ENCODE measurements at regions not wholly inside any gene's neighbourhood (a gene's known extent, or its start where the extent isn't known, plus 50 kb on each side); places are given as distances from the start of the nearest gene placed in this dataset.

DNA sequence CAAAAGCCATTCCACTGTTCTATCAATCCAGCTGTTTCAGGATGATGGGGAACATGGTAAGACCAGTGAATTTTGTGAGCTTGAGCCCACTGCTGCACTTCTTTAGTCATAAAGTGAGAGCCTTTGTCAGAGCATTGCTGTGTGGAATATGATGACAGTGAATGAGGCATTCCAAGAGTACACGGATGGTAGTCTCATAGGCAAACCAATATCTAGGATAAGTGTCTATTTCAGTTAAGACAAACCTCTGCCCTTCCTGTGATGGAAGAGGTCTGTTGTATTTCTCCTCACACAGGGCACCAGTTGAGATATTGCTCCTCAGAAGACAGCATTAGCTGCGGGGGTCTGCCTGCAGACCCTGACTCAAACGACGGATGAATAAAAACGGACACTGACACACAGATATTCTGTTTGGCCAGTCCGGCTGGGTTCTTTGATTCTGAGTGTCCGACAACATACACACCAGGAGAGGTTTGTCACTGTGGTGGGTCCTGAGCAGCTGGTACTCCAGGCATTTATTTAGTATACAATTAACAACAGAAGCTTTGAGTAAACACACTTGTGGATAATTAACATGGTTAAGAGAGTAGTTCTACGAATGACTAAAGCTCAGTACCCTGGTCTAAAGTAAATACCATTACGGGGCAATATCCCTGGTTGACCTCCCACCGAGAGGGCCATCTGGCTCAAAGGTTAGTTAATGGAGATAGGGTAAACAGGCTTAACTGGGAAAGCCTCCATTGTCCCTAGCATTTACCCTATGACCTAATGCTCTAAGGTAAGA is 121.7 kb downstream of the ZNF280B start:
- ATAC-seq (no peak), DNase-seq (ENCODE audit: missing footprints) (no peak)
- intact Hi-C loops (cut with DNase I): no loop called here

DNA sequence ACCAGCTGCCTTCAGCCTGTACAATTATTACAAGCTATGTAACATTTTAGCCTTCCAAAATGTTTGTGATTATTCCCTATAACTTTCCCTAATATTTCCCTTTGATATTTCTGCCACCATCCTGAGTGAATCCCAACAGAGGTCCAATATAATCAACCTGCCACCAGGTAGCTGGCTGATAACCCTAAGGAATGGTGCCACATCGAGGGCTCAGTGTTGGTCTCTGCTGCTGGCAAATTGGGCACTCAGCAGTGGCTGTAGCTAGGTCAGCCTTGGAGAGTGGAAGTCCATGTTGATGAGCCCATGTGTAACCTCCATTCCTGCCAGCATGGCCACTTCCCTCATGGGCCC is 121.2 kb downstream of the ZNF280B start:
- ATAC-seq: no peak

DNA sequence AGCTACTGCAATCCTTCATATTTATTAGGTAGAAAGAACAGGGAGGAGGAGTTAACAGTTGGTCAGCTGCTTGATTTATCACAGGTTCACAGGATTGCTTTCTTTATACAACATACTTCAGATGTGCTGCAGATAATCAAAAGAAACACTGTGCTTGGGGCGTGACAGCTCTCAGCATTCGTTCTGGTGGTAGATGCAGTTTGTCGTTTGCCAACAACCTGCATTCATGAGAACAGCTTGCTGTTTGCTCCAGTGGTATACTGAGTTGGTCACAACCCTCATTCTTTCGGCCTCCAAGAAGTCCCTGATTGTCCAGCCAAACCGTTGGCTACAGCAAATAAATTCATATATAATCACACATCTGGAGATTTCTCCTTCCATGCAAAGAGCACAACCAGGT is 120.5 kb downstream of the ZNF280B start:
- intact Hi-C loops (cut with DNase I): no loop called here
- DNase-seq (ENCODE audit: missing footprints) (no peak), ATAC-seq (no peak)

More for the DNA sequence above, 121.2 kb downstream of the ZNF280B start:
- no peak for DNase-seq (ENCODE audit: missing footprints)
- intact Hi-C loops (cut with DNase I): no loop called here

DNA sequence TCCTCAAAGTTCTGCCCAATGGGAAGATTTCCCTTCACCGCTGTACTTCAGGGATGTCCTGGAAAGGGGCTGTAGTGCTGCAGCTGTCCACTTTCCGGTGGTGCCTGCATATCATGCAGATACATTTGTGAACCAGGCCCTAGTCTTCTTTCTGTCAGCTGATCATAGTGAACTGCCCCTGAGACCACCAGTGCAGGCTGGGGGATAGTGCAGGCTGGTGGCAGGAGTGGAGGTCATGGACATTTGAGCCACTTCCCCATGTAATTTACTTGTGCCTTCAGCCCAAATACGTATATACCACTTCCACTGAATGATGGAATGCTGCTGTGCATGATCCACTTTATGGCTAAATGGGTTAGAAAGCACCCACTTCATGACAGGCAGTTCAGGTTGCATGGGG is 120.0 kb downstream of the ZNF280B start:
- intact Hi-C loops (cut with DNase I): no loop called here
- no peak for ATAC-seq
- DNase-seq (ENCODE audit: missing footprints): no peak

DNA sequence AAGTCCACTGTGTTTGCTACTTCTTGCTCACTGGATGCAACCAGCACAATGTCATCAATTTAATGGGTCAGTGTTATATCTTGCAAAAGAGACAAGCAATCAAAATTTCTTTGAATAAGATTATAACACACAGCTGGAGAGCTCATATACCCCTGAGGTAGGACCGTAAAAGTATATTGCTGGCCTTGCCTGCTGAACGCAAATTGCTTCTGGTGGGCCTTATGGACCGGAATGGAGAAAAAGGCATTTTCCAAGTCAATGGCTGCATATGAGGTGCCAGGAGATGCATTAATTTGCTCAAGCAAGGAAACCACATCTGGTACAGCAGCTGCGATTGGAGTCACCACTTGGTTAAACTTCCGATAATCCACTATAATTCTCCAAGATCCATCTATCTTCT is 119.1 kb downstream of the ZNF280B start:
- intact Hi-C loops (cut with DNase I): no loop called here
- DNase-seq (ENCODE audit: missing footprints): no peak
- no peak for ATAC-seq

DNA sequence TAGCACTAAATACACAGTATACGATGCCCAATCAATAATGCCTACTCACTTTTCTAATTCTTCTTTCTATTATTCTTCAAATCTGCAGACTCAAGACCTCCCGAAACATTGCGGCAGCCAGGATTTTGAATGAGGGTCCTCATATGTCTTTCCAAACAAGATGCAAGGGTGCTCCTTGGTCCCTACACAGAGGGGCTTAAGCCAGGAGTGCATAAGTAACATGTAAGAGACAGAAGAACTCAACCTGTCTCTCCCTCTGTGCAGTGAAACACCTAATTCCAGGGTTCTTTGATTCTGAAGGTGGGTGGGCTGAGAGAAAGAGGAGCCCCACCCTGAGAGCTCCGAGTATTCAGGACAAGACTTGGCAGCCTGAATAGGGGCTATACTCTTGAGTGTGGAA is 117.6 kb downstream of the ZNF280B start:
- ATAC-seq: no peak
- intact Hi-C loops (cut with DNase I): no loop called here
- no peak for DNase-seq (ENCODE audit: missing footprints)

DNA sequence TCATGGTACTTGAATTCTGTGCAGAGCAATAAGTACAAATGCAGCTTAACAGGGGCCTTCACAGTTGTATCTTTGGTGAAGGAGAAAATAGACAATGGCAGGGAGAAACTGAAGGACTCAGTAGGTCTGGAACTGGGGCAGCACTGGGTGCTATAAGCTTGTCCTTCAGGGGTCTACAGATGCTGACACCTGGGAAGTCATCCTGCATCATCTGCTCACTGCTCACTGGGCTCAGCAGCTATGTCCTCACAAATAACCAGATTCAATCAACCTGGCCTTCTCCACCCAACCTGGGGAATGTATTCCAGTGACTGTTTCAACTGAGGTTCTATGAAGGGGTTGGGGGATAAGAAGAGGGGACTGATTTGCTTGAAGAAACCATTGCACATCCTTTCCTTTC is 117.0 kb downstream of the ZNF280B start:
- intact Hi-C loops (cut with DNase I): no loop called here
- ATAC-seq (no peak), DNase-seq (ENCODE audit: missing footprints) (no peak)

DNA sequence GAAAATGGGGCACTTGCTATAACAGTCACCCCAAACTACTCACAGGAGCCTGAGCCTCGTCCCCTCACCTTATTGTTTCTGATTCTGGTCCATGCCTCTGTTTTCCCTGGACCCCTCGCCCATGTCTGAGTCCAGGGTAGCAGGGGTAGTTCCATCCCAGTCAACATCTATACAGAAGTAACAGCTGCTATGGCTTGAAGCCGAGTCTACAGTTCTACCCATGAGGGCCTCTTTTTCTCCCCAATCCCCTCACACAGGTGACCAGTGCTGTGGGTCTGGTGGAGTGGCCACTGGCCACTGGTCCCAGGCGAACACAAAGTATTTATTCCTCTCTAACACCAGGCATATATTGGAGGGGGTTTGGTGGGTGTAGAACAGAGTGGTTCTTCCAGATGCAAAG is 116.4 kb downstream of the ZNF280B start:
- no peak for ATAC-seq
- intact Hi-C loops (cut with DNase I): no loop called here
- DNase-seq (ENCODE audit: missing footprints): no peak

DNA sequence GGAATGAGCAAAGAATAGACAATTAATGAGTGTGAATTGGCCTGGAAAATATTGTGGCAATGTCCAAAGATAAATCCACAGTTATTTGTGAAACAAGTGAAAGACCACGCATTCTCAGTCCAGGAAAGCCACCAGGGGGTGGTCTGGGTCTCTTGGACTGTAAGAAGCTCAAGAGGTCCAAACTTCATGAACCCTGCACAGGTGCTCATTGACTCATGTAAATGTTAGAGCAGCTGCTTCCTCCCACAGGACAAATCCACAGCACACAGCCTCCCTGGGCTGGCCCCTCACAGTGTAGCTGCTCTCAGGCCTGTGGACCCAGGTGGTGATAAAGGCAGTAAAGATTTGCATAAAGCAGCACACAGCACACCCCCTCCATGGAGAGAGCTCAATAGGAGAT is 114.0 kb downstream of the ZNF280B start:
- DNase-seq (ENCODE audit: missing footprints) (no peak), ATAC-seq (no peak)
- intact Hi-C loops (cut with DNase I): no loop called here

DNA sequence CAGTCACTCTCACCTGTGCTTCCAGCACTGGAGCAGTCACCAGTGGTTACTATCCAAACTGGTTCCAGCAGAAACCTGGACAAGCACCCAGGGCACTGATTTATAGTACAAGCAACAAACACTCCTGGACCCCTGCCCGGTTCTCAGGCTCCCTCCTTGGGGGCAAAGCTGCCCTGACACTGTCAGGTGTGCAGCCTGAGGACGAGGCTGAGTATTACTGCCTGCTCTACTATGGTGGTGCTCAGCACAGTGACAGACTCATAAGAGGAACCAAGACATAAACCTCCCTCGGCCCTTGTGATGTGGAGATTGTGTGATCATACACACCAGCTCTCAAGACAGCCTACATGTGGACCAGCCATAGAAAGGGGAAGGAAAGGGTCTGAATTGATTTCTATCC is 113.3 kb downstream of the ZNF280B start:
- intact Hi-C loops (cut with DNase I): no loop called here
- ATAC-seq (no peak), DNase-seq (ENCODE audit: missing footprints) (no peak)

DNA sequence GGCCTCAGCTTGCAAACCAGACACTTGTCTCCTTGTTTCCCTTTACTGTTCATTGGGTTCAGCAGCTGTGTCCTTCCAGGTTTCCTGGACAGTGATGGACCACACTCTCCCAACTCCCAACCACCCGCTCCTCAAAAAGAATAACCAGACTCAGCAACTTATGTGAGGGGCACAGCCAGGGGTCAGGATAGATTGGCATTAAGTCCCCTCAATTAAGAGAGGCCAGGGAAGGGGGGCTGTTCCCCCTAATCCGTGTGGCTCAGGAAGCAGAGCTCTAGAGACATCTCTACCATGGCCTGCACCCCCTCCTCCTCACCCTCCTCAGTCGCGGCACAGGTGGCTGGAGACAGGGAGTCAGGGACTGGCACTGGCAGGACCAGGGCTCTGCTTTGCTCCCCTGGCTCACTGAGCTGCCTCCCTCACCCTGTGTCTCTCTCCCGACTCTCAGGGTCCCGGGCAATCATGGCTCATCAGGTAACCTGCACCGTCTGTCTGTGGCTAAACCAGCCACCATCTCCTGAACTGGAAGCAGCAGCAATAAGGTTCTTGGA is 111.7 kb downstream of the ZNF280B start:
- no peak for DNase-seq (ENCODE audit: missing footprints)
- intact Hi-C loops (cut with DNase I): no loop called here
- no peak for ATAC-seq

DNA sequence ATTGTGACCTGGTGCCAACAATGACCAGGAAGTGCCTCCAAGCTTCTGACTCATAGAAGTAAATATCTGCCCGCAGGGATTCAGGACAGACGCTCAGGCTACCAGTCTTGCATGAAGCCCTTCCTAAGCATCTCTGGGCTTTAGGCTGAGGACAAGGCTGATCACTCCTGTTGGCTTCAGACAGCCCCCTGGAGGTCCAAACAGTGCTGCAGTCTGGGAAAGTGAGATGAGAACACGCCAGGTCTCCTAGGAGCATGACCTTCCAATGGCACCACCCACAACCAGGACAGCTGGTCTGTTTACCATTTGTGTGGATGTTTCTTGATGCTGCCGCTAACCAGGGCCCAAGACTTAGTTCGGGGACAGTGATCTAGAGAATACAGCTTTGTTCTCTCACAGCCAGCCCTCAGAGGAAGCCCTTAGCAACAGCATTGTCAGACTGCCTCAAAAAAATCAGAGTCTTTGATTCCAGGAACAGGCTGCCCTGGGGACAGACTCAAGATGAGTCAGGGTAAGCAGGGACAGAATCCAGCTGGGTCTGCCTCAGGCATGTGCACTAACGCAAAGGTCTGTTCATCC is 111.2 kb downstream of the ZNF280B start:
- intact Hi-C loops (cut with DNase I): no loop called here
- ATAC-seq (peak; percentile 91), DNase-seq (ENCODE audit: missing footprints) (peak; percentile 76)

DNA sequence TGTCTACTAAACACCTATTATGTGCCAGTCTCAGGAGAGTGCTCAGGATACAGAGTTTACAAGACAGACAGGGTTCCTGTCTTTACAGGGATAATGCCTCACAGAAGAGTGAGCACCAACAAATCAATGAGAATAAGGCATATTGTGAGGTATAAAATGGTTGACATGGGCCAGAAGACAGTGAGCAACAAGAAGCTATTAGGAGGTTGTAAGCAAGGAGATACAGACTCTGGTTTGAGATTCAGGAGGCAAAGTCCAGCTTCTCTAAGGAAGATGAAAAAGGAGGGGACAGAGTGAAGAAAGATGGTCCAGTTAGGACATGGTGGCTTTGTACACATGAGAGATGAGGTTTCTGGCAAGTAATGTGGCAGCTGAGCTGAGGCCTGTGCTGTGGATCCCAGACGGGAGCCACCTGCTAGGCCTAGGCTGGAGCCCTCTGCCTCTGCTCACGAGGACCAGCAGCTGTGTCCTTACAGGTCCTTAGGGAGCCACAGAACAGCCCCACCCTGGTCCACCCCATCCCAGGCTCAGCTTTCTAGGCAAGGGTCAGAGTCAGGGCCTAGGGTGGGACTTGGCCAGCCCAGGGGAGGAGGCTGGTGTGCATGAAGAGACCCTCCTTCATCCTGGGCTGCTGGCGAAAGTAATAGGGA is 110.5 kb downstream of the ZNF280B start:
- intact Hi-C loops (cut with DNase I): no loop called here
- peak; percentile 84 for ATAC-seq
- peak; percentile 80 for DNase-seq (ENCODE audit: missing footprints)

DNA sequence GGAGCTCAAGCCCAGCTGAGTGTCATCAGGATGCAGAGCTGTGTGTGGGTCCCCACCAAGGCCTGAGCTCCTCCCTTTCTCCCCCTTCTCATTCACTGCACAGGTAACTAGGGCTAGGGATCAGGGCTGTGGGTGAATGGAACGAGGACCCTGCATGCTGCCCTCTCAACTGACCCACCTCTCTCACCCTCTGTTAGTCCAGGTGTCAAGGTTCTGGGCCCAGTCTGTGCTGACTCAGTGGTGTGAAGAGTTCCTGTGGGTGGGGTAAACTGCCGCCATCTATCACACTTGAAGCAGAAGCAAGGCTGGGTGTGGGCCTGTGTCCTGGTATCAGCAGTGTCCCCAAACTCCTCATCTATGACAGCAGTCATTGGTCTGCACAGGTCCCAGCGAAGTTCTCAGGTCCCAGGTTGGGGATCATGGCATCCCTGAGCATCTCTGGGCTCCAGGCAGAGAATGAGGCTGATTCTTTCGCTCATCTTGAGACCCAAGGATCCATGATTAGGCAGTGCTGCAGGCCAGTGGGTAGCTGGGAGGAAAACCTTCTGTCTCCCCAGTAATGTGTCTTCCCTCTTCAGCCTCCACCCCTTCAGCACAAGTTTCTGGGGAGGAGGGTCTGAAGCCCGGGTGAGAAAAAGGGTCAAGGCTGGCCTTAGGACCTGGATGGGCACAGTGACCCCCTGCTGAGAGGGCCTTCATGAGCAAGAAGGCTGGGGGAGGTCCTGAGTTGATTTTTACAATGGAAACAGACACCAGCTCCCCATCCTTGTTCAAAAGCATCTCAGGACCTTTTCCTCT is 109.8 kb downstream of the ZNF280B start:
- DNase-seq (ENCODE audit: missing footprints): no peak
- intact Hi-C loops (cut with DNase I): no loop called here
- ATAC-seq: no peak

DNA sequence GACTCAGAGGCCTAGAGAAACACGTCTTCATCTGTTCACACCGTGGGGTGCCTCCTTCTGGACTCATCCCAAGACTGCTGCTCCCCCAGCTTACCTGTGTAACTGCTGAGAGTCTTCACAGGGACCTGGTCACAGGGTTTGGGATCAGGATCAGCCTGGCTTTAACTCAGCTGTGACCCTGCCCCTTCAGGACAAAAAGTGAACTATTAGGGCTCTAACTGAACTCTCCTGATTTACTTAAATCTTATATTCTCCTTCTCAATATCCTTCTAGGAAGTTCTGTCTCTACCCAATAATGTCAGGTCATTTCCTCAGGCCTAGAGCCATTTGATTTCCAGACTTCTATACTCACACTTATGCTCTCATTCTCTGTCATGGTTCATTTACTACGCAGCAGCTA is 108.4 kb downstream of the ZNF280B start:
- ATAC-seq (no peak), DNase-seq (ENCODE audit: missing footprints) (no peak)
- intact Hi-C loops (cut with DNase I): no loop called here

DNA sequence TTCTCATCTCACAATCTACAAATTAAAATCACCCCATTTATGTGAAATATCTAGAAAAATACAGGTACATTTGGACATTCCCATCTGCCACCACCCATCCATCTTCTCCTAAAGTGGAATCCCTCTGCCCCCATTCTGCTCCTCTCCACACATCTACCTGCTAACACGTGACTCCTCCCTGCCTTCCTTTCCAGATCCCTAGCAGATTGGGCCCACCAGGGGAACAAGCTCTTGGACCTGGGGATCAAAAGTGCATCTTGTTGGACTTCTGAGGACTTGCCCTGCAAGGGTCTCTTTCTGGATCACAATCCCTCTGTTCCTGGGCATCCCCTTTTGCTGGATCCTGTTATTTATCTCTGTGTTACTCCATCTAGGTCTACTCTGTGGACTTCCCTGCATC is 107.6 kb downstream of the ZNF280B start:
- intact Hi-C loops (cut with DNase I): no loop called here
- no peak for DNase-seq (ENCODE audit: missing footprints)
- no peak for ATAC-seq

DNA sequence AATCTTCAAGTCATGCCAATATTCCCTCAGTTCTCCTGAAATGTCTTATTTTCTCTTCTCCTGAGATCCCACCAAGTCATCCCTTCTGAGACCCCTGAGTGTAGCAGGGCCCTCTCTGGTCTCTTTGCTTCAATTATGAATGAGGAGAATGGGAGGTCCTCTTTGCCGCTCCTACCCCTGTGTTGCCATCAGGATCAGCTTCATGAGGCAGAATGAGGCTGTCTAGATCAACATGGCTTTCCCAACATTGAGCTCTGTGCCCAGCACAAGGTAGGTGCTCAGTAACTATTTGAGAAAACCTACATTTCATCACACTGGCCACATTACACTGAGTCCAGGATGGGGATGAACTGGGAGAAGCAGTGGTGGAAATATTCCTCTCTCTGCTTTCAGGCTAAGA is 107.2 kb downstream of the ZNF280B start:
- intact Hi-C loops (cut with DNase I): no loop called here
- no peak for ATAC-seq
- no peak for DNase-seq (ENCODE audit: missing footprints)

DNA sequence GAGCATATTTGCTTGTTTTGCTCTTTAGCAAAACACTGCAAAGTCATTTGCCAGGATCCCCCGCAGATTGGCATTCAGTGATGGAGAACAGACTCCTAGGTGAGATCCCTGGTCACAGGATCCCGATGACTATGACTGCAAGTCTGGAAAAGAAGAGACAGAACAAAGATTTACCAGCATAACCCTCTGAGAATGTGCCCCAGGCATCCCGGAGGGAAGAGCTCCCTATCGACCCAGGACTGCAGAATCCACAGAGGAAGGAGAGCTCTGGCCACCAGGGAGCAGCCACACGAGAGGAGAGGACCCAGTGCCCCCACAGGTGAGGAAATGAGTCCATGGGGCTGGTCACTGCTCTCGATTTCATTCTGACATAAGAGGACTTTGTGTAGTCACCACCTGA is 105.2 kb downstream of the ZNF280B start:
- DNase-seq (ENCODE audit: missing footprints): no peak
- ATAC-seq: no peak
- intact Hi-C loops (cut with DNase I): no loop called here

DNA sequence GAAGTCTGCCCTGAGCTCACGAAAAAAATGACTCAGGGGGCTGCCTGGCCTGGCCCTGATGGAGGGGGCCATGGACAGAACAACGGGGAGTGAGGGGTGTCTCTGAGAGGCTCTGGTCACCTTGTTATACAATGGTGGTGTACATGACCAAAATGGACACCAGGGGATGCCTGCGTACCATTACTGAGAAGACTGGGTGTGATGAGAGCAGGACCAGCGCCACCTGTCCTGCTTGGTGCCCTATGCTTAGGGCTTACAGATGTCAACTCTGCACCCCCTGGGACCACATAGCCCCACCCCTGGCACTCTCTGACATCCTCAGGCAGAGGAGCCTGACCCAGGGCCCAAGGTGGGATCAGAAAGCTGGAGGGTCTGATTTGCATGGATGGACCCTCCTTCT is 104.8 kb downstream of the ZNF280B start:
- no peak for ATAC-seq
- intact Hi-C loops (cut with DNase I): no loop called here

More for the DNA sequence above, 104.8 kb downstream of the ZNF280B start:
- DNase-seq (ENCODE audit: missing footprints): no peak
